Upper lobe of left lung (tissue), 6 donors: ENCODE measurements at regions not wholly inside any gene's neighbourhood (a gene's known extent, or its start where the extent isn't known, plus 50 kb on each side); places are given as distances from the start of the nearest gene placed in this dataset.

Source experiments
- ATAC-seq, 2 donors: fragments of 200-7000 bp; cut with Tn5 transposase; one replicate each; pipeline ENCODE4 v1.9.1; 2022; ENCODE audit warnings: mild to moderate bottlenecking in 2 of 2, moderate library complexity in 2 of 2; ENCODE audit not compliant: low FRiP score in 2 of 2
- DNase-seq, 2 donors: peaks; one replicate each; pipeline ENCODE4 v3.0.0-alpha.2; 2019 to 2020
- H3K27ac ChIP-seq, 4 donors: fragments of 200-600 bp; sonication (generic); one replicate each; pipeline ENCODE4 v1.5.1; 2016 to 2019
- H3K27me3 ChIP-seq, 4 donors: fragments of 200-600 bp; sonication (generic); one replicate each; pipeline ENCODE4 v1.5.1; 2017 to 2019
- H3K36me3 ChIP-seq, 4 donors: fragments of 200-600 bp; sonication (generic); one replicate each; pipeline ENCODE4 v1.5.1; 2016 to 2019
- H3K4me1 ChIP-seq, 4 donors: fragments of 200-600 bp; sonication (generic); one replicate each; pipeline ENCODE4 v1.5.1; 2018 to 2019
- H3K4me3 ChIP-seq, 4 donors: fragments of 200-600 bp; sonication (generic); one replicate each; pipeline ENCODE4 v1.5.1; 2017 to 2019; ENCODE audit warnings: mild to moderate bottlenecking in 2 of 4, moderate library complexity in 1 of 4
- H3K9me3 ChIP-seq, 4 donors: fragments of 200-600 bp; sonication (generic); one replicate each; pipeline ENCODE4 v1.5.1; 2018 to 2019
- CTCF ChIP-seq, 6 experiments: fragments of 450-650 bp in 4 of 6; fragments of 200-600 bp in 2 of 6; sonication (generic) in 2 of 6; IDR thresholded peaks; one replicate each; pipeline ENCODE4 v1.5.1; 2016 to 2019; ENCODE audit warnings: antibody characterized with exemption in 6 of 6
- EP300 ChIP-seq, 4 donors: sonication (generic); formaldehyde crosslinking; IDR thresholded peaks; one replicate each; pipeline ENCODE4 v1.5.1; 2017; ENCODE audit warnings: antibody characterized with exemption in 4 of 4, control low read depth in 2 of 4
- POLR2A ChIP-seq, 4 donors: fragments of 450-650 bp; IDR thresholded peaks; one replicate each; pipeline ENCODE4 v1.5.1; 2016 to 2017; ENCODE audit warnings: antibody characterized with exemption in 4 of 4, mild to moderate bottlenecking in 2 of 4
- POLR2AphosphoS5 ChIP-seq, 2 donors: sonication (generic); formaldehyde crosslinking; IDR thresholded peaks; one replicate each; pipeline ENCODE4 v1.5.1; 2017; ENCODE audit warnings: antibody characterized with exemption in 2 of 2
- WGBS, 2 donors: methylation state at CpG; one replicate each; pipeline ENCODE4 v1.1.5; 2017 to 2018; 5-methylcytosine and 5-hydroxymethylcytosine counted together
- donor health status: DM: no; HTN: no; CAD: no; lungs with moderate emphysema.
- donor health status: DM: no; HTN: yes; CAD: no; lungs with severe emphysema.

DNA sequence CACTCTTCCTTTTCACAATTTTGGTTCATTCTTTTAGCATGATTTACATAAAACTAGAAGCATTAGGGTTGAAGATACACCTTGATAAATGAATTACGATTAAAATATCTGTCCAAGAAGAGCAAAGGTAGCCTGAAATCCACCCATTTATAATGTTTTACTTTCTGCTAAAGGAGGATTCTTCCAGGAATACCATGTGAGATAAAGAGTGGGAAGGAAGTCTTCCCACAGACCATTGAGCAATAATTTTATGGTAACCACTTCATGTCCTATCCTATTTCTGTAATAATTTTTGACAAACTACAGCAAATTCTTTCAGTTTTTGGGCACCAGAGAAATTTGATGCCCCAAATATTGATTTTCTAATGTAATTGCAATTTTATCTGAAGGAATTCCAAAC lies 150.6 kb upstream of the STEAP4 start:
- Histone ChIP-seq H3K4me1 (no peaks in the 10 kb centered on the region), H3K9me3 (no peaks in the 10 kb centered on the region), H3K4me3 (no peak overlapping the region), H3K27me3 (no peaks in the 10 kb centered on the region), H3K27ac (no peak overlapping the region), H3K36me3 (no peaks in the 10 kb centered on the region)
- ATAC-seq (no peak), DNase-seq (no peak)
- WGBS, 2 donors, result 86 to 94% methylated on average over 1 of the region's 1 CpG
- TF ChIP-seq EP300 (IDR thresholded peaks at IDR 0.05) (no peak), POLR2AphosphoS5 (IDR thresholded peaks at IDR 0.05) (no peak)

GRCh38 chr7:88456490-88456889 lies 149.8 kb upstream of the STEAP4 start:
- Histone ChIP-seq H3K4me3 (no peak overlapping the region), H3K9me3 (no peaks in the 10 kb centered on the region), H3K36me3 (no peaks in the 10 kb centered on the region), H3K27me3 (no peaks in the 10 kb centered on the region), H3K27ac (no peak overlapping the region), H3K4me1 (no peaks in the 10 kb centered on the region)
- ATAC-seq, result no peak
- no peak for DNase-seq
- 0 to 28% methylated on average over 1 of the region's 1 CpG for WGBS, 2 donors
- TF ChIP-seq POLR2AphosphoS5 (IDR thresholded peaks at IDR 0.05), result no peak
- TF ChIP-seq POLR2A (IDR thresholded peaks at IDR 0.05), result no peak
- TF ChIP-seq CTCF (IDR thresholded peaks at IDR 0.05), result no peak
- no peak for TF ChIP-seq EP300 (IDR thresholded peaks at IDR 0.05)

GRCh38 chr7:88455696-88456095 lies 149.0 kb upstream of the STEAP4 start:
- 52 to 72% methylated on average over 1 of the region's 1 CpG for WGBS, 2 donors

GRCh38 chr7:88452646-88453045 lies 146.0 kb upstream of the STEAP4 start:
- Histone ChIP-seq H3K27me3 (no peaks in the 10 kb centered on the region), H3K4me3 (no peak overlapping the region), H3K9me3 (no peaks in the 10 kb centered on the region), H3K36me3 (no peaks in the 10 kb centered on the region), H3K27ac (no peak overlapping the region), H3K4me1 (no peaks in the 10 kb centered on the region)
- WGBS, 2 donors, result 83 to 89% methylated on average over 3 of the region's 3 CpGs
- no peak for ATAC-seq
- DNase-seq, result no peak
- TF ChIP-seq POLR2A (IDR thresholded peaks at IDR 0.05) (no peak), POLR2AphosphoS5 (IDR thresholded peaks at IDR 0.05) (no peak), CTCF (IDR thresholded peaks at IDR 0.05) (no peak), EP300 (IDR thresholded peaks at IDR 0.05) (no peak)

More at GRCh38 chr7:88455696-88456095, 149.0 kb upstream of the STEAP4 start:
- ATAC-seq (no peak), DNase-seq (no peak)
- Histone ChIP-seq H3K36me3 (no peaks in the 10 kb centered on the region), H3K27ac (no peak overlapping the region), H3K4me3 (no peak overlapping the region), H3K9me3 (no peaks in the 10 kb centered on the region), H3K27me3 (no peaks in the 10 kb centered on the region), H3K4me1 (no peaks in the 10 kb centered on the region)
- TF ChIP-seq EP300 (IDR thresholded peaks at IDR 0.05) (no peak), POLR2AphosphoS5 (IDR thresholded peaks at IDR 0.05) (no peak), CTCF (IDR thresholded peaks at IDR 0.05) (no peak), POLR2A (IDR thresholded peaks at IDR 0.05) (no peak)

GRCh38 chr7:88450874-88451273 lies 144.2 kb upstream of the STEAP4 start:
- H3K4me3 ChIP-seq, result no peak overlapping the region
- no peaks in the 10 kb centered on the region for H3K36me3 ChIP-seq
- WGBS, 2 donors, result 89 to 91% methylated on average over 1 of the region's 1 CpG
- ATAC-seq, result no peak
- no peak overlapping the region for H3K27ac ChIP-seq
- no peak for DNase-seq
- TF ChIP-seq CTCF (IDR thresholded peaks at IDR 0.05) (no peak), POLR2AphosphoS5 (IDR thresholded peaks at IDR 0.05) (no peak), POLR2A (IDR thresholded peaks at IDR 0.05) (no peak), EP300 (IDR thresholded peaks at IDR 0.05) (no peak)
- no peaks in the 10 kb centered on the region for H3K4me1 ChIP-seq
- H3K27me3 ChIP-seq, result no peaks in the 10 kb centered on the region
- H3K9me3 ChIP-seq, result no peaks in the 10 kb centered on the region
